Testis (tissue), 2 donors: ENCODE measurements at regions not wholly inside any gene's neighbourhood (a gene's known extent, or its start where the extent isn't known, plus 50 kb on each side); places are given as distances from the start of the nearest gene placed in this dataset.

Source experiments
- DNase-seq: peaks from one replicate; pipeline ENCODE4 v3.0.0-alpha.2; 2019
- H3K27ac ChIP-seq, 2 donors: fragments of 200-600 bp; sonication (generic); one replicate each; pipeline ENCODE4 v1.5.1; 2019
- H3K27me3 ChIP-seq: fragments of 200-600 bp; sonication (generic); one replicate; pipeline ENCODE4 v1.5.1; 2019
- H3K36me3 ChIP-seq: fragments of 200-600 bp; sonication (generic); one replicate; pipeline ENCODE4 v1.5.1; 2017; ENCODE audit warnings: low read depth; ENCODE audit errors: missing control alignments
- H3K4me1 ChIP-seq: fragments of 200-600 bp; sonication (generic); one replicate; pipeline ENCODE4 v1.5.1; 2019
- H3K4me3 ChIP-seq, 2 donors: fragments of 200-600 bp; sonication (generic); one replicate each; pipeline ENCODE4 v1.5.1; 2017 to 2019
- H3K9me3 ChIP-seq: fragments of 200-600 bp; sonication (generic); one replicate; pipeline ENCODE4 v1.5.1; 2017
- POLR2A ChIP-seq: fragments of 450-650 bp; IDR thresholded peaks from one replicate; pipeline ENCODE4 v1.6.1; 2017; ENCODE audit warnings: antibody characterized with exemption, mild to moderate bottlenecking, moderate library complexity
- WGBS, 2 donors: methylation state at CpG; one replicate each; pipeline ENCODE4 v1.1.5; 2018; 5-methylcytosine and 5-hydroxymethylcytosine counted together
- intact Hi-C: fragments of 100-400 bp; cut with DNase I; formaldehyde crosslinking; loops from one replicate; pipeline ENCODE4 v1.15.1; 2023; ENCODE audit warnings: low total_unique reads
- TF ChIP-seq, protein P1 (sequence below), 3 experiments: fragments of 450-650 bp in 2 of 3; fragments of 200-600 bp in 1 of 3; sonication (generic) in 1 of 3; IDR thresholded peaks; one replicate each; pipeline ENCODE4 v1.5.1; 2016 to 2019; ENCODE audit warnings: antibody characterized with exemption in 3 of 3, mild to moderate bottlenecking in 2 of 3, moderate library complexity in 1 of 3

GRCh38 chr10:112006831-112007230 is 176.7 kb downstream of the GPAM start:
- H3K9me3 ChIP-seq = no peaks in the 10 kb centered on the region
- H3K27me3 ChIP-seq = no peaks in the 10 kb centered on the region
- H3K36me3 ChIP-seq = no peaks in the 10 kb centered on the region
- H3K4me1 ChIP-seq = no peaks in the 10 kb centered on the region
- DNase-seq = no peak
- H3K27ac ChIP-seq = no peak overlapping the region
- 76 to 90% methylated on average over 6 to 7 of the region's 7 CpGs for WGBS, 2 donors
- TF ChIP-seq POLR2A = no peak
- TF ChIP-seq, protein P1, sequence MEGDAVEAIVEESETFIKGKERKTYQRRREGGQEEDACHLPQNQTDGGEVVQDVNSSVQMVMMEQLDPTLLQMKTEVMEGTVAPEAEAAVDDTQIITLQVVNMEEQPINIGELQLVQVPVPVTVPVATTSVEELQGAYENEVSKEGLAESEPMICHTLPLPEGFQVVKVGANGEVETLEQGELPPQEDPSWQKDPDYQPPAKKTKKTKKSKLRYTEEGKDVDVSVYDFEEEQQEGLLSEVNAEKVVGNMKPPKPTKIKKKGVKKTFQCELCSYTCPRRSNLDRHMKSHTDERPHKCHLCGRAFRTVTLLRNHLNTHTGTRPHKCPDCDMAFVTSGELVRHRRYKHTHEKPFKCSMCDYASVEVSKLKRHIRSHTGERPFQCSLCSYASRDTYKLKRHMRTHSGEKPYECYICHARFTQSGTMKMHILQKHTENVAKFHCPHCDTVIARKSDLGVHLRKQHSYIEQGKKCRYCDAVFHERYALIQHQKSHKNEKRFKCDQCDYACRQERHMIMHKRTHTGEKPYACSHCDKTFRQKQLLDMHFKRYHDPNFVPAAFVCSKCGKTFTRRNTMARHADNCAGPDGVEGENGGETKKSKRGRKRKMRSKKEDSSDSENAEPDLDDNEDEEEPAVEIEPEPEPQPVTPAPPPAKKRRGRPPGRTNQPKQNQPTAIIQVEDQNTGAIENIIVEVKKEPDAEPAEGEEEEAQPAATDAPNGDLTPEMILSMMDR (IDR thresholded peaks at IDR 0.05) = no peak
- intact Hi-C loops = no loop called here
- no peak overlapping the region for H3K4me3 ChIP-seq

- H3K27ac ChIP-seq = no peak overlapping the region
- intact Hi-C loops = no loop called here
- no peaks in the 10 kb centered on the region for H3K9me3 ChIP-seq
- H3K4me3 ChIP-seq = no peak overlapping the region
- TF ChIP-seq, protein P1 (IDR thresholded peaks at IDR 0.05) = no peak
- TF ChIP-seq POLR2A = no peak
- no peak for DNase-seq
- H3K27me3 ChIP-seq = no peaks in the 10 kb centered on the region
- 72 to 83% methylated on average over 1 of the region's 1 CpG for WGBS, 2 donors
- H3K36me3 ChIP-seq = no peaks in the 10 kb centered on the region
- H3K4me1 ChIP-seq = no peaks in the 10 kb centered on the region
Observed at GRCh38 chr10:112022196-112022595, 161.4 kb downstream of the GPAM start.

GRCh38 chr10:112024079-112024478 is 159.5 kb downstream of the GPAM start:
- H3K36me3 ChIP-seq = no peaks in the 10 kb centered on the region
- no peak overlapping the region for H3K27ac ChIP-seq
- intact Hi-C loops = no loop called here
- TF ChIP-seq POLR2A = no peak
- TF ChIP-seq, protein P1 (IDR thresholded peaks at IDR 0.05) = no peak
- H3K27me3 ChIP-seq = no peaks in the 10 kb centered on the region
- H3K9me3 ChIP-seq = no peaks in the 10 kb centered on the region
- no peaks in the 10 kb centered on the region for H3K4me1 ChIP-seq
- H3K4me3 ChIP-seq = no peak overlapping the region
- DNase-seq = no peak

GRCh38 chr10:112025228-112025627 is 158.3 kb downstream of the GPAM start:
- Histone ChIP-seq H3K27ac (no peak overlapping the region), H3K4me1 (no peaks in the 10 kb centered on the region), H3K9me3 (no peaks in the 10 kb centered on the region), H3K36me3 (no peaks in the 10 kb centered on the region), H3K27me3 (no peaks in the 10 kb centered on the region), H3K4me3 (no peak overlapping the region)
- WGBS, 2 donors = 89 to 91% methylated on average over 4 of the region's 4 CpGs
- no peak for TF ChIP-seq POLR2A
- TF ChIP-seq, protein P1 (IDR thresholded peaks at IDR 0.05) = no peak
- no peak for DNase-seq
- intact Hi-C loops = no loop called here

DNA sequence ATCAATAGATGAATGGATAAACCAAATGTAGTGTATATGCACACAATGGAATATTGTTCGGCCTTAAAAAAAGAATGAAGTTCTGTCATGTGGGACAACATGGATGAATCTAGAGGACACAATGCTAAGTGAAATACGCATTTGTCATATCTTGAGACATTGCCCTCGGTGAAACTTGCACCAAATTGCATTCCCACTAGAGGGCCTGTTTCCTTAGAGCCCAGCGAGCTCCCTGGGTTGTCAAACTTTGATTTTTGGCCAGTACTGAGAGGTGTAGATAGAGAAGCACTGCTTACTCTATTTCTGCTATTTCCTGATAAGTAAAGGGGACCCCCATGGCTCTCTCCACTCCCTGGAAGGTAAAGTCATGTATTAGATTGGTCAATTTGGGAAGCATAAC is 157.1 kb downstream of the GPAM start:
- Histone ChIP-seq H3K36me3 (no peaks in the 10 kb centered on the region), H3K27ac (no peak overlapping the region), H3K9me3 (no peaks in the 10 kb centered on the region), H3K27me3 (no peaks in the 10 kb centered on the region), H3K4me1 (no peaks in the 10 kb centered on the region), H3K4me3 (no peak overlapping the region)
- DNase-seq = no peak
- intact Hi-C loops = no loop called here
- TF ChIP-seq, protein P1 (IDR thresholded peaks at IDR 0.05) = no peak
- TF ChIP-seq POLR2A = no peak
- 81 to 85% methylated on average over 4 of the region's 4 CpGs for WGBS, 2 donors
